Tibial nerve (tissue), 4 donors: ENCODE measurements at regions not wholly inside any gene's neighbourhood (a gene's known extent, or its start where the extent isn't known, plus 50 kb on each side); places are given as distances from the start of the nearest gene placed in this dataset.

Experiments
- DNase-seq, 2 donors: peaks; one replicate each; pipeline ENCODE4 v3.0.0-alpha.2; 2019; ENCODE audit warnings: low spot score in 2 of 2
- H3K27ac ChIP-seq, 4 donors: fragments of 200-600 bp; sonication (generic) in 3 of 4; one replicate each; pipeline ENCODE4 v1.5.1; 2017 to 2019; ENCODE audit warnings: mild to moderate bottlenecking in 1 of 4
- H3K27me3 ChIP-seq, 2 donors: fragments of 200-600 bp; sonication (generic) in 1 of 2; one replicate each; pipeline versions ENCODE4 v1.5.1 to v1.6.0; 2017 to 2019
- H3K36me3 ChIP-seq, 3 donors: fragments of 200-600 bp; sonication (generic); one replicate each; pipeline ENCODE4 v1.5.1; 2018 to 2019
- H3K4me1 ChIP-seq, 4 donors: fragments of 200-600 bp; sonication (generic) in 3 of 4; one replicate each; pipeline ENCODE4 v1.5.1; 2017 to 2019
- H3K4me3 ChIP-seq, 4 donors: fragments of 200-600 bp; sonication (generic) in 3 of 4; one replicate each; pipeline ENCODE4 v1.5.1; 2017 to 2019; ENCODE audit warnings: mild to moderate bottlenecking in 1 of 4, moderate library complexity in 1 of 4
- H3K9me3 ChIP-seq, 4 donors: fragments of 200-600 bp; sonication (generic) in 3 of 4; one replicate each; pipeline ENCODE4 v1.5.1; 2017 to 2019
- CTCF ChIP-seq, 5 experiments: fragments of 200-600 bp in 3 of 5; fragments of 450-650 bp in 2 of 5; sonication (generic) in 3 of 5; IDR thresholded peaks; one replicate each; pipeline ENCODE4 v1.5.1; 2016 to 2019; ENCODE audit warnings: antibody characterized with exemption in 5 of 5, mild to moderate bottlenecking in 3 of 5, moderate library complexity in 2 of 5
- EP300 ChIP-seq, 2 donors: sonication (generic); formaldehyde crosslinking; IDR thresholded peaks; one replicate each; pipeline ENCODE4 v1.6.1; 2017; ENCODE audit warnings: antibody characterized with exemption in 2 of 2, mild to moderate bottlenecking in 1 of 2
- POLR2A ChIP-seq, 2 donors: fragments of 450-650 bp; IDR thresholded peaks; one replicate each; pipeline ENCODE4 v1.6.1; 2017; ENCODE audit warnings: antibody characterized with exemption in 2 of 2, mild to moderate bottlenecking in 2 of 2, moderate library complexity in 2 of 2
- WGBS, 2 donors: methylation state at CpG; one replicate each; pipeline ENCODE4 v1.1.5; 2018; 5-methylcytosine and 5-hydroxymethylcytosine counted together

- no peak for DNase-seq
- H3K36me3 ChIP-seq = no peaks in the 10 kb centered on the region
- TF ChIP-seq POLR2A (IDR thresholded peaks at IDR 0.05) (no peak), CTCF (IDR thresholded peaks at IDR 0.05) (no peak), EP300 (IDR thresholded peaks at IDR 0.05) (no peak)
- WGBS, 2 donors = 80 to 90% methylated on average over 3 of the region's 3 CpGs
- no peaks in the 10 kb centered on the region for H3K27me3 ChIP-seq
- H3K4me1 ChIP-seq = no peaks in the 10 kb centered on the region
- H3K9me3 ChIP-seq = no peaks in the 10 kb centered on the region
- no peak overlapping the region for H3K27ac ChIP-seq
- no peak overlapping the region for H3K4me3 ChIP-seq
Observed at GRCh38 chr7:136131304-136131630, 154.1 kb upstream of the MTPN start.

- H3K9me3 ChIP-seq = no peaks in the 10 kb centered on the region
- H3K4me1 ChIP-seq = no peaks in the 10 kb centered on the region
- WGBS, 2 donors = 80 to 87% methylated on average over 6 of the region's 6 CpGs
- TF ChIP-seq POLR2A (IDR thresholded peaks at IDR 0.05) = no peak
- no peak for TF ChIP-seq EP300 (IDR thresholded peaks at IDR 0.05)
- DNase-seq = no peak
- no peak overlapping the region for H3K27ac ChIP-seq
- H3K27me3 ChIP-seq = no peaks in the 10 kb centered on the region
- H3K4me3 ChIP-seq = no peak overlapping the region
- no peaks in the 10 kb centered on the region for H3K36me3 ChIP-seq
Observed at GRCh38 chr7:136130511-136131303, 153.5 kb upstream of the MTPN start.

GRCh38 chr7:136128050-136128449 is 150.9 kb upstream of the MTPN start:
- H3K4me3 ChIP-seq = no peak overlapping the region
- H3K9me3 ChIP-seq = no peaks in the 10 kb centered on the region
- DNase-seq = no peak
- H3K27me3 ChIP-seq = no peaks in the 10 kb centered on the region
- 83 to 89% methylated on average over 3 of the region's 3 CpGs for whole genome bisulfite sequencing, 2 donors
- TF ChIP-seq CTCF (IDR thresholded peaks at IDR 0.05) = no peak
- TF ChIP-seq EP300 (IDR thresholded peaks at IDR 0.05) = no peak
- no peak for TF ChIP-seq POLR2A (IDR thresholded peaks at IDR 0.05)
- H3K36me3 ChIP-seq = no peaks in the 10 kb centered on the region
- no peak overlapping the region for H3K27ac ChIP-seq
- H3K4me1 ChIP-seq = no peaks in the 10 kb centered on the region

- no peaks in the 10 kb centered on the region for H3K36me3 ChIP-seq
- H3K4me1 ChIP-seq = no peaks in the 10 kb centered on the region
- no peaks in the 10 kb centered on the region for H3K9me3 ChIP-seq
- no peak for DNase-seq
- H3K4me3 ChIP-seq = no peak overlapping the region
- 78 to 86% methylated on average over 3 of the region's 3 CpGs for WGBS, 2 donors
- H3K27ac ChIP-seq = no peak overlapping the region
- no peaks in the 10 kb centered on the region for H3K27me3 ChIP-seq
- TF ChIP-seq CTCF (IDR thresholded peaks at IDR 0.05) (no peak), EP300 (IDR thresholded peaks at IDR 0.05) (no peak), POLR2A (IDR thresholded peaks at IDR 0.05) (no peak)
Observed at GRCh38 chr7:136123352-136123751, 146.2 kb upstream of the MTPN start.

GRCh38 chr7:136122026-136122425 is 144.9 kb upstream of the MTPN start:
- H3K27ac ChIP-seq = no peak overlapping the region

More at GRCh38 chr7:136122026-136122425, 144.9 kb upstream of the MTPN start:
- TF ChIP-seq EP300 (IDR thresholded peaks at IDR 0.05) (no peak), CTCF (IDR thresholded peaks at IDR 0.05) (no peak), POLR2A (IDR thresholded peaks at IDR 0.05) (no peak)
- no peak for DNase-seq
- Histone ChIP-seq H3K27me3 (no peaks in the 10 kb centered on the region), H3K9me3 (no peaks in the 10 kb centered on the region), H3K36me3 (no peaks in the 10 kb centered on the region), H3K4me1 (no peaks in the 10 kb centered on the region), H3K4me3 (no peak overlapping the region)
- WGBS, 2 donors = 37 to 40% methylated on average over 1 of the region's 1 CpG
